Stimulated activated CD4-positive, alpha-beta T cell treated with anti-CD3 and anti-CD28 coated beads, Interleukin-4, amount 100 ng/mL, for 1 hour (primary cell): ENCODE measurements at regions not wholly inside any gene's neighbourhood (a gene's known extent, or its start where the extent isn't known, plus 50 kb on each side); places are given as distances from the start of the nearest gene placed in this dataset.
"Not testable (repeated sequence)": the region's sequence is repeated elsewhere in the genome, so short reads cannot be mapped to it uniquely, and the experiment has no call there.

Experiments used
- DNase-seq: peaks from one replicate; pipeline ENCODE4 v3.0.0-alpha.2; 2020

DNA sequence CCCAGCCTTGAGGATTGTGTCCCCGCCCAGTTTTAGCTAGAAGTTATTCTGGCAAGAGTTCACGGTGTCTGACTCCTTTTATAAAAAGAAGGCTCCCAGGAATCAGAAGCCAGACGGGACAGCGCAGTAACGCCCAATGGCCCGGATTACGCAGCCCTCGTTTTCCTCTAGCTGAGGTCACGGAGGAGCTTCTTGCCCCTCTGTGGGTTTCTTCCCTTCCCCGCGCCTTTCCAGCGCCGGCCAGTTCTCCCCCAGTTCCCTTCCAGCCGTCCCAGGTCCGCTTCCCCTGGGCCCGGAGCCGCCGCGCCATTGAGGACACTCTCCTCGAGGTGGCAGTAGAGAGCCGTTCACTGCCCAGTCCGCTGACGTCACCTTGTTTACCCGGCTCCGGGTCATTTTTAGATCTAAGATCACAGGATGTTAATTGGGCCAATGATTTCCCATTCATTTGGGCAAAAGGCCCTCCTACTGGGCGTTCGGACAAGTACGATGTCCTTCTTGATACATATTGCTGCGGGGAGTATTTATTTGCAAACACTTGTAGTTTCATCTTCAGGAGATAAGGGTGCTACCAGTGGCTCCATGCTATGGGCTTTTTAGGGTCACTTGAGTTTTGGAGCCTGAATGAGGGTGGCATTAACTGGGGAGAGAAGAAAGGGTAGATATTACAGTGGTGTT, 81.5 kb upstream of the PPM1B start:
- DNase-seq = peak; percentile 83

DNA sequence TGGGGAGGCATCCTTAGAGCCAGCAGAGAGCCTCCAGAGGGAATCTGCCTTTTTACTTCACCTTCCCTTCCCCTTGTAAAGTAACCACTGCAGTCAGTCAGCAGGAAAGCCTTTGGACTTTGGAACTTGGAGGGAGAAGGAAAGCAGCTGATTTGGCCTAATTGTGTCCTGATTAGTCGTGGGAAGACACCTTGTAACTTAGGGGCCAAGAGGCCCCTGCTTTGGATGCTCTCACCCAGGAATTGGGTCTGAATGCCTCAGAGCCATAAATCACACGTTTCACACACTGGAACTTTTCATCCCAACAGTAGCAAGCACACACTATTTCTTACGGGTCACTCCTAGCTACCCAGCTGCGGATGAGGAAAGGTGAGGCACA, 81.0 kb upstream of the PPM1B start:
- DNase-seq = no peak

DNA sequence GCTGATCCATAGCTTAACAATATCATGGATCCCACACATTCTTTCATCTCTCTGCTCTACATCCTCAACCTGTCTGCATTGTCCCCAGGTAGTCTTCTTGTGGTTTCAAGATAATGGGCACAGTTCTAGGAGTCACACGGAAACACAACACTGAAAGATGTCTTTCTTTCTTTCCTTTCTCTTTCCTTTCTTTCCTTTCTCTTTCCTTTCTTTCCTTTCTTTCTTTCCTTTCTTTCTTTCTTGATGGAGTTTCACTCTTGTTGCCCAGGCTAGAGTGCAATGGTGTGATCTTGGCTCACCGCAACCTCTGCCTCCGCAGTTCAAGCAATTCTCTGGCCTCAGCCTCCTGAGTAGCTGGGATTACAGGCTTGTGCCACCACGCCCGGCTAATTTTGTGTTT, 76.2 kb upstream of the PPM1B start:
- not testable (repeated sequence) for DNase-seq

DNA sequence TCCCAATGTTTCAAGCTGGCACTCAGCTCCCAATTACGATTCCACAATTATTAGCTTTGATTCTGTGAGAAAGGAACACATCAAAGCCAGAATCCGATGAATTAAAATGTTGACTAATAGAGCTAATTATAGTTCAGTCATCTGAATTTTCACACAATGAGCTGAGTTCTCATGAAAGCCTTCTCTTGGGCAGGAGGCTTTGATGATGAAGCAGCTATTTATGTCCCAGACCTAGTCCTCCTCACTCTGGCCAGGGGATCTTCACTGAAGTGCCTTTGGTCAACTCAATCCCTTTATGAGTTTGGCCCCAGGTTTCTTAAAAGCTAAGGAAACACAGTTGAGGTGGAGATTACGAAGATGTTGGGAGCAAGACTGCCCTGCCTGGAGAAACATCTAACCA, 74.7 kb upstream of the PPM1B start:
- no peak for DNase-seq

DNA sequence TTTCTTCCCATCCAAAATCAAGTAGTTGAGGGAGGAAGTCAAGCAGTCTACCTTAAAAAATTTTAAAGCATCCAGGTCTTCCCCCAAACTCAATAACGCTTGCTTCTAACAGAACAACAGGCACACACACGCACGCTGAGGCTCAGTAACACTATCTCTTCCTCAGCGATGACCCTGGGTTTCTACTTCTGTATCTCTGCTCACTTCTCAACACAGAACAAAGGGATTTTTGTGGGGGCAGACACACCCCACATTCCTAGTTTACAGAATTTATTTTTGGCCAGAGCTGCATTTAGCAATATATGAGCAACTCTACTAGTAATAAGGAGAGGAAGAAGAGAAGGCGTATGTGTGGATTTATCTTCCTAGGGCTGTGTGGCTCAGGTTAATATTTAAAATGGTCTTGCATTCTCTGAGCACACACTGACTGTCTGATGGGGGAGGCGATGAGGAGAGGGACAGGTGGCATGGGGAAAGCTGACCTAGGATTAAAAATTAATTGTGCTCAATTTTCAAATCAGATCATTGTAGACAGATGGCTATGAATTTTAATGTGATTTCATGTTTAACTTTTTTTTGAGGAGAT, 71.3 kb upstream of the PPM1B start:
- DNase-seq = no peak

DNA sequence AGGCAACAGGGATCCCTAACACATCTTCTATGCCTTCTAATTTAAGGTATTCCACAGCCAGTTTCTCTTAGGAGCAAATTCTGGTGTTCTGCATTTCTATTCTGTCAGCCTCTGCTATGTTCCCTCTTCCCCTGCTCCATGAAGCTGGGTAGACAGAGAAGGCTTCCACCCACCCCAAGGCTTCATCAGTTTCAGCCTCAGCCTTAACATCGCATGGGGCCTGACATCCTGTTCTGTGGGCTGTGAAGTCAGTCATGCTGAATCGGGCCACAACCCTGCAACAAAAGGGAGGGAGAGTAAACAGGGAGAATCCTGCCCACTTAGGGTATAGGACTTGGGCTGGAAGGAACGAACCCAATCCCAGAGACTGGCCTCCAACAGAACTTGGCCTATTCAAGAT, 70.6 kb upstream of the PPM1B start:
- DNase-seq = no peak

DNA sequence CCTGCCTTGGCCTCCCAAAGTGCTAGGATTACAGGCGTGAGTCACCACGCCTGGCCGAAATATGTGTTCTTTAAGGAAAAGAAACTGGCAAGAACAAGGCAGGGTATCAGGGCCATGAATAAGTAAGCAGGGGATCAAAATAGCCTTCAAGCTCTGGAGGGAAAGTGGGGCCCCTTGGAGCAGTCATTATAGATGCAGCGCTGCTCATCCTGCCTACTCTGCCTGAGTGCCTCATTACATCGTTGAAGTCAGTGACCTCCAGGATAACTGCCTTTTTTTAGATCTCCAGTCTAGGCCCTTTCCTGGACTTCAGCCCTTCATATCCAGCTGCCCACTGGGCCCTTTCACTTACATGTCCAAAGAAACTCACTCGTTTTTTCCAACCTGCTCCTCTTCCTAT, 69.8 kb upstream of the PPM1B start:
- no peak for DNase-seq

DNA sequence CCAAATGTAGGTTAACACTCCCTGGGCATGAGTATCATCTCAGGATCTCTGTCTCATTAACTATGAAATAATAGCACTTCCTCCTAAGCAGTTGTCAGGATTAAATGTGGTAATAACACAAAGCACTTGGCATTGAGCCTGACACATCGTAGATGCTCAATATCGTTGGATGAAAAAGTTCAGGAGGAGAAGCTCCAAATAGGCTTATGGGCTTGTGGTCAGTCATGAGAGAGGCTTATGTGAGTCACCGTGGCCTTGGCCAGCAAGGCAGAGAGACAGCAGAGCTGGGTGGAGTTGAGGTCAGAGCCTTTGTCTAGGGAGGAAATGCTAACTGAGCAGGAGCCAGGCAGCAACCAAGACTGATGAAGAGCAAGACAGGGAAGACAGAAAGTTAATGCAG, 68.3 kb upstream of the PPM1B start:
- DNase-seq = no peak

DNA sequence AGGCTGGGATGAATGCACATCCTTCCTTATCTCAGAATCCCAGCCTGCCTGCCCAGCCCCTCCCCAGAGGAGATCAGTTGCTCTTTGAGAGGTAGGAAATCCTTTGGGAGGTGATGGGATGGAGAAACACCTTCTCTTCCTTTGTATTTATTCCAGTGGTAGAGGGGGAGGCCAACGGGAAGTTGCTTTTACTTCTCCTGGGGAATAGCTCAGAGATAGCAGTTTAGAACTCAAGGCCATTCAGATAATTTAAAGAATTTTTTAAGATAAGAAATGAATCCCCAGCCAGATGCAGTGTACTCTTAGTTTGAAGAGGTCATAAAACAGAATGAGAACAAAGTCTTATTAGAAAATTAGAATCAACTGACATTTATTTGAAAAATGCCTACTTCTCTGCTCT, 67.4 kb upstream of the PPM1B start:
- no peak for DNase-seq

DNA sequence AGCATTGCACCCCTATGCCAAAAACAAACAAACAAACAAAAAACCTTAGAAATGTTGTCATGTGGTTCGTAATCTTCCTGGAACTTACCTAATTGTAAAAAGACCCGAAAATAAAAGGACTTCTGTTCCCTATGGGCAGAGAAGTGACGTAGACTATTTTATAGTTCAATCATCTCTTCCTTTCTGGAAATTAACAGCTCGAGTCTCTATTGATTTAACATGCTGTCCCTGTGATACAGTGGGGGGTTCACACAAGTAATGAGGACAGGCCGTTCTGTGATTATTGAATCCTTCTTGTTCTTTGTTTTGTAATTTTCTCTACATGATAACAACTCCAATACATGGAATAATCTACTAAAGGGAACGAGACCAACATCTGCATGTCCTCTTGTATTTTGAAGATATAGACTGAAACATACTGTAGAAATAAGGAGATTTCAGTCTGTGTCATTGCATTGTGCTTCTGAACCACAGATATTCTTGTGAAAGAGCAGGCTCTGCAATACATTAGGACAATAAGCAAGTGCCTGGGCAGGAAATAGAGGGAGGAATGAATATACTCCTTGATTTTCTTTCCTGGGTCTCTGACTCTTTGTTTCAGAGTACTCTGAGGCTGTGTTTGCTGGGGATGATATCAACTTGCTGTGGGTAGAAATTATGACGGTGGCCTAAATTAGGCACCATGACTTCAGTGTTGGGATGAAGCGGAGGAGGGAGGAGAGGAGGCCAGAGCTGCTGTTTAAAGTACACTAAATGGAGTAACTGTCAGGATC, 65.7 kb upstream of the PPM1B start:
- no peak for DNase-seq

DNA sequence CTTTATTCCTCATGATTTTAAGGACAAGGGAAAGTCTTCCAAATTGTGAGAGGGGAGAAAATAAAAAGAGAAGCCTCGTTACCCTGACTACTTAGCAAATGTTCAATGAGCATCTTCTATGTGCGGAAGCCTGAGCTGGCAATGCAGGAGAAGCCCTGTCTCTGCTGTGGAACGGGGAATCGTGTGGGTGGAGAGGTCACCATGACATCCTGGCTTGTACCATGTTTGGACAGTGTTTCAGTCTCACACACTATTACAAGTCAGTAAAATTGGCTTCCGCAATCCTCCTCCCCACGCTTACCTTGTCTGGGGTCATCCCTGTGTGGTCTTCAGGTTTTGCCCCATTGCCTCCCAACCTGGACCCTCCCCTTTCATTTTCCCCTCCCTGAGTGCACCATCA, 65.0 kb upstream of the PPM1B start:
- no peak for DNase-seq

DNA sequence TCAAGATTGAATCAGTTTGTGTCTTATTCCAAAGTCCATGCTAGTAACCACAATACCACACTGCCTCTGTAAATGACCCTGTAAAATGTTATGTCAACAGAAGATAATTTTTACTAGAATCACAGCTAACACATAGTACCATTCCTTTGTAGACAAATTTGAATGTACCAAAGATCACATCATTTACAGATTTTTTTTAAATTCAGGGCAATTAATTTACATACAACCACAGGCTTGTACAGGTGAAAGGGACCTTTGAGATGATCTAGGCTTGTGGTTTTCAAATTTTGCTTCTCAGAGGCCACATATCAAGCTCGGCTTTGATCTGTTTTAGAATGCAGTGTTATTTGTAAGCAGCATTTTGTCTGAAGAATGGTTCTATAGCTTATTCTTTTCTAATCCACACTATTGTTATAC, 63.8 kb upstream of the PPM1B start:
- no peak for DNase-seq

DNA sequence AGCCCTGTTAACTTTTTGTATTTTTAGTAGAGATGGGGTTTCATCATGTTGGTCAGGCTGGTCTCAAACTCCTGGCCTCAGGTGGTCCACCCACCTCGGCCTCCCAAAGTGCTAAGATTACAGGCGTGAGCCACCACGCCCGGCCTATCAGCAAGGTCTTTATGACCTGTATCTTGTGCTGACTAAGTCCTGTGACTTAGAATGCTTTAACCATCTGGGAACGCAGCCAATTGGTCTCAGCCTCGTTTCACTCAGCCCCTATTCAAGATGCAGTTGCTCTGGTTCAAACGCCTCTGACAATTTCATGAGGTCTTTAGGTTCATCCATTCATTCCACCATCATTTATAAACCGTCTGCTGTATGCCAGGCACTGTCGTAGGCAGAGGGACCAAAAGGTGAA, 62.2 kb upstream of the PPM1B start:
- not testable (repeated sequence) for DNase-seq

DNA sequence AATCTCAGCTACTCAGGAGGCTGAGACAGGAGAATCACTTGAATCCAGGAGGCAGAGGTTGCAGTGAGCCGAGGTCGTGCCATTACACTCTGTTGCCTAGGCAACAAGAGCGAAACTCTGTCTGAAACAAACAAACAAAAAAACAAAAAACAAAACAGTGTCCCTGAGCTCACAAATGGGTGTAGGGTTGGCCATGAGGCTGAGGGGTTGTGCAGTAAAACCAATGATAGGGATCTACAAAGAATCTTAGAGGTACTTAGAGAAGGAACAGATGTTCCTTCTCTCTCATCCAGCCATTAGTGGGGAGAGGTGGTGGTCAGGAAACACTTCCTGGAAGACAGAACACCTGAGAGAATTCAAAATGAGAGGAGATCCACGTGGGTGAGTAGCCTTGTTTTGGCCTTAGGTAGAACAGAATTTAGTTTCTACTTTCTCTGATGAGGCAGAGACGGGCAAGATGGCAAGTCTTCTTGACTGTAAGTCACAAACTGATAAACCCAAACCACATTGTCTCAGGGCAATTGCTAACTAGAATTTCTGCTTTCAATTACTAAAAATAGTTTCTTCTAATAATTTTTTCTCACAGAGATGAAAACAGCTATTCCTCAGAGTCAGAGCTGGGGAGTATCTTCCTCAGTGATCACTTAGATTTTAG, 61.5 kb upstream of the PPM1B start:
- DNase-seq = no peak

DNA sequence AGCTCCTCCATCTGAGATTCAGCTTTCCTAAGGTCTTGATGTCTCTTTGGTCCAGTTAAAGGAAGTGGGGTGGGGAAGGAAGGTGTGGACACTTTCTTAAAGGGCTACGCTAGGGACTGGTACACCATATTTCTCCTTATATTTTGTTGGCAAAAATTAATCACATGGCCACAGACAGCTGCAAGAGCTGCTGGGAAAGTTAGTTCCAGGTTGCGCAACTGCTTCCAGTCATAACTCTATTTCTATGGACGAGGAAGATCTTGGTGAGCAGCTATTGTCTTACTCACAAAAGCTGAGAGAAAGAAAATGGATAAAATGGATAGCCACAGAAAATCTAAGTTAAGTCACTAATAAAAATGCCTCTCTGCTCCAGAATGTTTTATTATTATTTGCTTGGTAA, 60.7 kb upstream of the PPM1B start:
- DNase-seq = no peak

DNA sequence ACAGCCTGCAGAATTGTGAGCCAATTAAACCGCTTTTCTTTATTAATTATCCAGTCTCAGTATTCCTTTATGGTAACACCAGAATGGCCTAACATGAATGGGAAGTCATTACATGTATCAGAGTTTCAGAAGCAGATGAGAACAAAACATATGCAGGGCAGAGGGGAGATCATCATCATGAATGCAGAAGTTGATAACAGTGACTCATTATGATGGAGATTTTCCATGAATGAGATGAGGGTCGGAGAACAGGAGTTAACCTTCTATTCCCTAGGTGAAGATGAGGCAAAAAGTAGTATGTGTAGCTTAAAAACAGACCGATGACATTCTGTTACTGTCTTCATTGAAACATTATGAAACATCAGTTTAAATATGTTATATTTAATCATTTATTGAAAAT, 59.5 kb upstream of the PPM1B start:
- no peak for DNase-seq

DNA sequence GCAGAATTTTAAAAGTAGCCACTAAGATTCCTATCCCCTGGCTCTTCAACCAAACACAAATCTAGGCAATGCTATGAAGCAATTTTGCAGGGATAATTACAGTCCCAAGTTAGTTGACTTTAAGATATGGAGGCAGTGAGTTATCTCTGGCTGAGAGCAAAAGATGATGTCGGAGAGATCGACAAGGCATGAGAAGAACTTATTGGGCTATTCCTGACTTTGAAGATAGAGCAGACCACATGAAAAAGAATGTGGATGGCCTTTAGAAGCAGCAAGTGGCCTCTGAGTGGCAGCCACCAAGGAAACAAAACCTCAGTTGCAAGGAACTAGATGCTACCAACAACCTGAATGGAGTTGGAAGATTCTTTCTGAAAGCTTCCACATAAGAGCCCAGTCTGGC, 58.2 kb upstream of the PPM1B start:
- DNase-seq = no peak

DNA sequence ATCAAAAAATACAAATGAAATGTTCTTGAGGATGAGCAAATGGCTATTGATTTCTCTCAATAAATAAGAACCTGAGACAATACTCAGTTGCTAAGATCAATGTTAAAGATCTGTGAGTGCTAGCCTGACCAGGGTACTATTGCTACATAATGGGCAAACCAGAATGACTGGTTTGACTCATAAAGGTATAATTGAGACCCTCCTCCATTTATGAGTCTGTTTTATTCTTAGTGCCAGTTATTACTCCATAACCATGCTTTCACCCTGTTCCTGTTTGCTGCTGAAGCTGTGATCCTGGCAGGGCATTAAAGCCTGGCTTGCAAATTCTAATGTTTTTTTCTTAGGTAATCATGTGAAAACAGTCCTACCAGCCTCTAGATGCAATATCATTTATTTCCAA, 56.6 kb upstream of the PPM1B start:
- no peak for DNase-seq

DNA sequence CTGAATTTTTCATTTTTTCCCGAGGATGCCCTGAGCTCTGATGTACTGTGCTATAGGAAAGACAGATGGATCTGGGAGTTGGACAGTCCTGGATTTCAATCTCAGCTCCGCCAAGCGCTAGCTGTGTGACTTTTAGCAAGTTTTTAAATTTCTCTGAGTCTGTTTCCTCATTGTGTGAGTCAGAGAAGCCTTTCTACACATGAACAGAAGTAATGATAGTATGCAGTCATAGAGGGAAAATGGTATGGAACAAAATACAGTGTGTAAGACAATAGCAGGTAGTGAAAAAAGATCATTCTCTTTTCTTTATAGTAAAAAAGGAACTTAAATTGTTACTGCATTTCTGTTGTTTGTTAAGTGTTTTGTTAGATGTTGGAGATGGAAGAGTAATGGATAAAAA, 52.4 kb upstream of the PPM1B start:
- no peak for DNase-seq

DNA sequence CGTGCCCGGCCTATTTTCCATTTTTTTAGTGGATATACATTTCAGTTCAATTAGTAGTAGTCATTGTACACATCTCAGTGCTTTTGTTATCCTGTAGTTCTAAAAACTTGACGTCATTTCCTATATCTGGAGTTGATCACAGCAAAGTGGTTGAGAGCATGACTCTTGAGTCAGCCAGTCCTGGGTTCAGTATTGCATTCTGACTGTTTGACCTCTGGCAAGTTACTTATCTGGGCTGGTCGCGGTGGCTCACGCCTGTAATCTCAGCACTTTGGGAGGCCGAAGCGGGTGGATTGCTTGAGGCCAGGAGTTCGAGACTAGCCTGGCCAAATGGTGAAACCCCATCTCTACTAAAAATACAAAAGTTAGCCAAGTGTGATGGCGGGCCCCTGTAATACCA, 50.4 kb upstream of the PPM1B start:
- DNase-seq = no peak
